NCI-H2227 treated with DMSO at 0.1 percent for 48 hours (cell line): ENCODE measurements at regions not wholly inside any gene's neighbourhood (a gene's known extent, or its start where the extent isn't known, plus 50 kb on each side); places are given as distances from the start of the nearest gene placed in this dataset.
"Not testable (repeated sequence)": the region's sequence is repeated elsewhere in the genome, so short reads cannot be mapped to it uniquely, and the experiment has no call there.

Experiments
- DNase-seq: peaks from one replicate; lab custom pipeline; 2025; lab: John Stamatoyannopoulos, UW

GRCh38 chr22:48493733-48494132 lies 1333.9 kb downstream of the BRD1 start:
- no peak for DNase-seq

DNA sequence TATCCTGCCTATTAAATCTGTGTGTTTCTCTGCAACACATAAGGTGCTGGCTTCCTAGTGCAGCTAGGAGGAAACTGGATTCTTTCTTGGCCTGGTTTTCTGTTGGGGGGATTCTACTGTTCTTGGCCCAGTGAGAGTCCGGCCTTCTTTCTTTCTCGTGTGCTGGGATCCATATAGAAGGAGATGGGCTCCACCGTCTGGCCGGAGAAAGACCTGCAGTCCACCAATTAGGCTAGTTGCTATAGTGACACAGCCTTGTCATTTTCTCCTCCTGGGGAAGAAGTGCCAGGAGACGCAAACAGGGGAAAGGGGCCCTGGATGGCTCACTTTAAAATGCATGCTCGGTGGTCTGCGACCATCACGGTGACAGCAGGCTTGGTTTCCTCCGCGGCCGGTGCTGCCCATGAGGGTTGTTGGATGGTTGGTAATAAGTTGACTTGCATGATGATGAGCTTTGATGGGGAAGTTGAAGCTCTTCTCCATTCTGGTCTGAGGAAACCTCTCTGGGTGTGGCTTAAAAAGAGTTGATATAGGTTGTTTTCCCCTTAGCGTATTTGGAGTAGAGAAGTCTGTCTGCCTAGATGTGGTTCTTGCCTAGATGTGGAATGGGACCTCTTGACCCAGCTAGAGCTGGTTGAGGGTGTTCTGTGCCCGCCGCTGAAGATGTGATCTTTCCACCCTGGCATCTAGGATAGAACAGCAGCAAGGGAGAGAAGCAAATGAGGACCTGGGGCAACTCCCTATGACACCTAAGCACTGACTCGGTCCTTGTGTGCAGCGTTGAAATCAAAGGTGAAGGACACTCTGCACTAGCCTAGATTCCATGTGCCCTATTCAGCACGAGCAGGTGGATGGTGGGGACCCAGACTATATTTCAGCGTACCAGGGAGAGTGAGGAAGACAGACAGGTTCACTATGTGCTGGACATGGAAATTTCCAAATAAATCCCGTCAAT lies 1335.0 kb downstream of the BRD1 start:
- DNase-seq, result peak; percentile 6

DNA sequence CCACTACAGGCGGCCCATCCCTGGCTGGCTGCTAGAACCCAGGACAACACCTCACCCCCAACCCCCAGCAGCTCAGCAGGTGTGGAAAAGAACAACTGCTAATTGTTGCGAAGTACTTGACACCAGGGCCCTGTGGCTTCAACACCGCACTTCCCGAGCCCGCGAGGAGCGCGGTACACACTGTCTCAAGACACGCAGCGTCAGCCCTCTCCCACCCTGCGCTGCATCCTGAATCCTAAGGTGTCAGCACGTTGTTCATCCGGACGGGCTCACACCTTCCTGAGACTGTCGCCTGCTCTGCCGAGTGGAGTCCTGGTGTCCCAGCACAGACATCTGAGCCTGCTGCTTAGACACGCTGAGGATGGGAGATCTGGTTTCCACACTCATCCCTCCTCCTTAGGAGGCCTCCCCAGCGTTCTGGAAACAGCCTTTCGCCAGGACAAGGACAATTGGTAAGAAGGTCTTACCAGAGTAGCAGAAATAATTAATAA lies 1336.2 kb downstream of the BRD1 start:
- DNase-seq, result no peak

GRCh38 chr22:48490500-48491411 lies 1336.9 kb downstream of the BRD1 start:
- DNase-seq, result no peak

DNA sequence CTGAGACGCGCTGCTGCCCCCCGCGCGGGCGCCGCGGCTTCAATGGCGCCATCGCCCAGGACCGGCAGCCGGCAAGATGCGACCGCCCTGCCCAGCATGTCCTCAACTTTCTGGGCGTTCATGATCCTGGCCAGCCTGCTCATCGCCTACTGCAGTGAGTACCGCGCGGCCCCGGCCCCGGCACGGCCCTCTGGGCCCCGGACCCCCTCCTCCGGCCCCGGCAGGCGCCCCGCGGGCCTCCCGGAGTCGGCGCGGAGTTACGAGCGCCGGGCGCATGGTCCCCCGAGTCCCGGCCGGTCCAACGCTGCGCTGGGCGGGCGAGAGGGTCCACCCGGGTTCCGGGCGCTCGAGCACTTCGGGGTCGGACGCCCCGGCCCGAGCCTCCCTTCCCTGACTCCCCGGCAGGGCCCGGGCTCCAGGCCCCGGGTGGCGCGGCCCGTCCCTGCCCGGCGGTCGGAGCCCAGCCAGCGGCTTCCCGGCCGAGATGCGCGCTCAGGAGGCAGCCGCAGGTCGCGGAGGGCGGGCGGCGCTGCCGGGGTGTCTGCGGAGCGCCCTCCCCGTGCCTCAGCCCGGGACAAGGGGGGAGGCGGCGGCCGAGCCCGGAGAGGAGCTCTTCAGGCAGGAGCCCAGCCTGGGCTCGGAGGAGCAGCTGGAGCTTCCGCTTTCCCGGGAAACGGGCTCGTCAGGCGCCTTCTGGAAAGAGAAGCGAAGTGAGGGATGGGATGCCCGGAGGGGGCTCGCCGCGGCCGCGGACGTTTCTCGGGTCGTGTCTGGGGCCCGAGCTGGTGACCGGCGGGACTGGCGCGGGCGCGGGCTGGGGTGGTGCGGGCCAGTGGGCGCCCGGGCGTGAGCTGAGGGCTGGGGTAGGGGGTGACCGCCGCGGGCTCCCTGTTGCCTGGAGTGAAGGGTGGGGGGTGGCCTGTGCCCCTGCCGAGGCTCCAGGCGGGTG lies 1337.8 kb downstream of the BRD1 start:
- DNase-seq, result no peak

GRCh38 chr22:48488611-48489511 lies 1338.8 kb downstream of the BRD1 start:
- no peak for DNase-seq

DNA sequence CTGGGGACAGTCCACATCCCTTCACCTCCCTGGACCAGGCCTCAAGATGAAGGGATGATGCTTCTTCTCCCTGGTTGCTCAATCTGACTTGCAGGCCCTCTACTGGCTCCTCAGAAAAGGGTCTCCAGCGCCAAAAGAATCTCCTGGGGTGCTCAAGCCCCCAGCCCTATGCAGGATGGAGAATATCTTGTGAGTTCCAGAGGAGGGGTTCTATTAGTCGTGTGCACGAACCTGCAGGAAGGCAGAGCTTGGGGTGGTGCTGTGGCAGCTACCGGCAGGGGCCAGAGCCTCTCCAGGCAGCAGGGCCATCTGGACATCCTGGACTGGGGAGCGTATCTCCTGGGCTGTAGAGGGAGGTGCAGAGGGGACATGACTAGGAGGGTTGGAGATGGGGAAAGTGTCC lies 1339.5 kb downstream of the BRD1 start:
- no peak for DNase-seq

DNA sequence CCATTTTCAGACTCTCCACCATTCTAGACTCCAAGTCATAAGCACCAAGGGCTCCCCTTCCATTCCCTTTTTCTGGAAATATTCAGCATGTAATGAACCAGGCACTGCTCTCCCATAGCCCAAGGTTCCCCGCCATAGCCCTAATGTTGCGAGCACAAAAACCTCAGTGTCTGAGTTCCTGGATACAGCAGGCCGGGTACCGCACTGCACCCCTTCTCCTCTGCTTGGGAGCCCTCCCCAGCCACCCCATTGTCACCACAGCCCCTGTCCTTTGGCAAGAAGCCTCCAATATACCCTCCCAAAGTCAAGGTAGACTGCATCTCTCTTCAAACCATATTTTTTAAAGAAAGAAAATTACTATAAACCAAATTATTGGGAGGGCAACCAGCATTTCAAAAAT lies 1341.1 kb downstream of the BRD1 start:
- no peak for DNase-seq

- no peak for DNase-seq
Observed at GRCh38 chr22:48486134-48486532, 1341.5 kb downstream of the BRD1 start.

DNA sequence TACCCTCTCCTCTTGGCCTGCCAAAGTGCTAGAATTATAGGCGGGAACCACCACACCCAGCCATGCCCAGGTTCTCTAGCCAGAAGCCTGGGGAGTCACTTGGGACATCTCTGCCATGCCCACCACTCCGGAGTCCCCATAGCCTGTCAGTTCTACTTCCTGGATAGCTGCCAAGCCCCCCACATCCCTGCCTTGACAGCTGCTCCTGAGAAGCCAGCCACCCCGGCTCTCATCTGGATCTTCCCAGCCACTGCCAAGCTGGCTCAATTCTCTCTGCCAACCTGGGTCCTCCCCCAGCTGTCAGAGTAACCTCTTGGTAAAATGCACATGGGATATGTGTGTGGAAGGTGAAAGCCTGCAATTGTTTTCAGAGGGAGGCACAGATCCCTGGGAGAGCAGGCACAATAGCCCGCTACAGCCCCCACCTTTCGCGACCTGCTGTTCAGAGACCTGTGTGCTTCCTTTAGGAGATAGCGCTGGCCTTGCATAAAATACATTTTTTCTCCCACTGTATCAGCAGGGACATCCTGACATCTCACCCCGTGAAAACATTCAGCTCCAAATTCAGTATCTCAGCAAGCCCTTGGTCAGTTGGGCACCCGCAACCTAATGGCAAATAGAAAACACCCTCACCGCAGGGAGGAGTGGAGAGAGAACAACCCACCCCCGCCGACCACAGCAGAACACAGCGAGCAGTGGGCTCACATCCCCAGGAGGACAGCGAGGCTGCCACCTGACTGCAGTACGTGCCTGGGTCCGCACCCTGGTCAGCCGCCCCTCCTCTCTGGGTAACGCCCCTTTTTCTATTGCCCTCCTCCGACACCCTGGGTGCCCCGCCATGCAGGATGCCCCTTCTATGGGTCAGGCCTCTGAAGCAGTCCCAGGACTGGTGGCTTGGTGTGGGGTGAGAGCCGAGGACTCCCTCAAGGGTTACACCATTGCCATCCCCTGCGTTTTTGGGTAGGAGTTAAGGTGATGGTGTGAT lies 1342.2 kb downstream of the BRD1 start:
- DNase-seq, result no peak

DNA sequence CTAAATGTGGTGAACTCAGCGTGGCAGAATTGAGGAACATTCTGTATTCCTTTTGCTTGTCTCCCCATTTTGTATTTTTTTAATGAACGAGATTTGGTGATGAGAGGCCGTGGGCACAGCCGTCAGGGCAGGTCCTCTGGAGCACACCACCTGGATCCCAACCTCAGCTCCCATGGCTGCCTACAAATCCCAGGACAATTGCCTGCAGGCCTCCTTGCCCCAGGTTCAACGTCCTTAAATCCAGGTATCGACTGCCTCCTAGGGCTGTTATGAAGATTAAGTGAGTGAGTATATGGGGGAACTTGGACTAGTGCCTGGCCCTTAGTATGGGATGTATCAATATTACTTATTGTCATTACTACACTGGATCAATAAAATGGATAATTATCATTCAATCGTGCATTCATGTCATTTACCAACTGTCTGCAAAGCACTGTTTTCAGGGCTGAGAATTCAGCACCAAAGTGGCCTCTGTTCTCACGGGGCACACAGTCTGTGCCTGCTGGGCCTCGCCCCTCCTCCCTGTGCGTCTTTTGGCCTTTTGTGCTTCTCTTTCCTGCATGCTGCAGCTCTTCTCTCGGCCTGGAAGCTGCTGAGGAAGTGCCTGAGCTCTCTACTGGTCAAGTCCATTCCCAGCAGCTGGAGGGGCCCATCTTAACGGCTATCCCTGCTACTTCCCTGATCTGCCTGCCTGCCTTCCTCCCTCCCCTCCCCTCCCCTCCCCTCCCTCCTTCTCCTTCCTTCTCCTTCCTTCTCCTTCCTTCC lies 1343.7 kb downstream of the BRD1 start:
- no peak for DNase-seq

DNA sequence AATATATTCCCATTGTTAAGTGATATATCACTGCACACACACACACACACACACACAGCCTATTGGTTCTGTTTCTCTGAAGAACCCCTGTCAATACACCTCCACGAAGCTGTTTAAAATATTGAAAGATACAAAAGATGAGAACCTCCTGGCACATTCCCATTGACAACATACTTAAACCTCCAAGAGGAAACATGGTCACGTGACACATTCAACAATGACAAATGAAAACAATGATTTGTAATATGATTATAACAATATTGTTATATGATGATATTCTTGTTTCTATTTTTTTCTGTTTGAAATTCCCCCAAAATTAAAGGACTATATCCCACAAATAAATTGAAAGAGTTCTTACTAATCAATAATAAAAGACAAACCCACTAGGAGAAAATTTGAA lies 1344.9 kb downstream of the BRD1 start:
- no peak for DNase-seq

DNA sequence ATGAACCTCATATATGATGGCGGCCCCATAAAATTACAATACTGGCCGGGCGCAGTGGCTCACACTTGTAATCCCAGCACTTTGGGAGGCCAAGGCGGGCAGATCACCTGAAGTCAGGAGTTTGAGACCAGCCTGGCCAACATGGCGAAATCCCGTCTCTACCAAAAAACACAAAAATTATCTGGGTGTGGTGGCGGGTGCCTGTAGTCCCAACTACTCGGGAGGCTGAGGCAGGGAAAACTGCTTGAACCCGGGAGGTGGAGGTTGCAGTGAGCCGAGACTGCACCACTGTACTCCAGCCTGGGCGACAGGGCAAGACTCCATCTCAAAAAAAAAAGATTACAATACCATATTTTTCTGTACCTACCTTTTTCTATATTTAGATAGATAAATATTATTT lies 1345.5 kb downstream of the BRD1 start:
- not testable (repeated sequence) for DNase-seq

- DNase-seq, result no peak
Observed at GRCh38 chr22:48481748-48482147, 1345.9 kb downstream of the BRD1 start.

DNA sequence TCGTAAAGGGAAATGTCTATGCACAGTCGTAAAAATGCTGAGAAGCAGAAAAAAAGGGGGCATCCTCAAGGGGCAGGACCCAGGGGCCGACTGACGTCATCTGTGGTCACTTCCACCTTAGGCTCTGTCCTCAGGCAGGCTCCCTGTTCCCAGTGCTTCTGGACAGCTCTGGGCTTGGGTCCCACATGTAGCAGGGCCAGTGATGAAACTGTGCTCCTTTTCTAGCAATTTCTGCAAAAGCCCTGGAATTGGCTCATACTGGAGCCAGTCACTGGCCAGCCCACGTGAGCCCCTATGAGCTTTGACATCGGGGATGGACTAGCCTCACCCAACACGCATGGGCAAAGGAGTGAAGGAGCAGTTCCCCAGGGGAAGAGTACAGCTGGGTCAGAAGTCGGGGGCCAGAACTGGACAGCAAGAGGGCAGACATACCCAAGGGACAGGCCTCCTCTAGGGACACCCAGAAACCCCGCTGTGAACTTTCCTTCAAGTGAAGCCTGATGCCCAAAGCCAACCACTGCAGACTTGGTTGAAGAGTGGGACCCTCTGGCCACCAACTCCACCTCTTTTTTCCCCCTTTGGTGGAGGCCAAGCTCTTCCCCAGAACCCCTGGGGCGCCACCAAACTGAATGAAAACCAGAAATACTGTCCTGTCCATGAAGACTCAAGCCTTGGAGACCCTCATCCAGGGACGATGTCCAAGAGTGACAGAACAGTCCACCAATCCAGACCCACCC lies 1349.0 kb downstream of the BRD1 start:
- no peak for DNase-seq

GRCh38 chr22:48478124-48478523 lies 1349.5 kb downstream of the BRD1 start:
- no peak for DNase-seq

GRCh38 chr22:48477031-48477721 lies 1350.5 kb downstream of the BRD1 start:
- no peak for DNase-seq
